Esophagus muscularis mucosa (tissue), 4 donors: ENCODE measurements at regions not wholly inside any gene's neighbourhood (a gene's known extent, or its start where the extent isn't known, plus 50 kb on each side); places are given as distances from the start of the nearest gene placed in this dataset.

ENCODE experiments used
- CTCF ChIP-seq, 3 experiments: fragments of 200-600 bp in 2 of 3; fragments of 450-650 bp in 1 of 3; sonication (generic) in 2 of 3; IDR thresholded peaks; one replicate each; pipeline ENCODE4 v1.5.1; 2017 to 2019; ENCODE audit warnings: antibody characterized with exemption in 3 of 3, mild to moderate bottlenecking in 2 of 3, moderate library complexity in 1 of 3
- EP300 ChIP-seq: sonication (generic); formaldehyde crosslinking; IDR thresholded peaks from one replicate; pipeline ENCODE4 v1.6.1; 2017; ENCODE audit warnings: antibody characterized with exemption
- POLR2A ChIP-seq: fragments of 450-650 bp; IDR thresholded peaks from one replicate; pipeline ENCODE4 v1.6.1; 2017; ENCODE audit warnings: antibody characterized with exemption, moderate library complexity, mild to moderate bottlenecking, low read depth

- TF ChIP-seq EP300: no peak
- no peak for TF ChIP-seq CTCF (IDR thresholded peaks at IDR 0.05)
- TF ChIP-seq POLR2A: no peak
These were observed 105.3 kb upstream of the TOPAZ1 start for GRCh38 chr3:44136421-44136820.
